ENCODE measurements at regions not wholly inside any gene's neighbourhood (a gene's known extent, or its start where the extent isn't known, plus 50 kb on each side); places are given as distances from the start of the nearest gene placed in this dataset.
A peak's percentile ranks its signal among the peaks of the same experiment; 100 is the strongest.

DNA sequence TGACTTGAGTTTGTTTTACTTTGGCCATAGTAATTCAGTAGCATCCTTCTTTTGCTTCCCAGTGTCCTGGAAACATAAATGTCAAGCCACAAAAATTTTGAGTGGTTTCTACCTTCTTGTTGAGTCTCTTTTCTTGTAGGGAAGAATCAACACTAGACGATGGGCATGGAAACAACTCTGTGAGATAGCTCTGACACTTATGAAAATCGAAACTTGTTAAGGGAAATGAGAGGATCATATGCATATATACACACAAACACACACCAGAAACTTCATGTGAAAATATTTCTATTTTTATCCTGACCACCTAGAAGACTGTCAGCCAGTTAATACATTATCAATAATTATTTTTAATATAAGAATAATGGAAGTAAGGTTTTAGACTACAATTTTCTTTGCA lies 1247.3 kb upstream of the FLRT2 start:
- Histone ChIP-seq H3K27ac (no peak overlapping the region), H3K4me1 (replicated peaks in 1 of 2) (no peaks in the 10 kb centered on the region), H3K9me3 (replicated peaks in 1 of 3) (no peaks in the 10 kb centered on the region), H3K36me3 (replicated peaks in 1 of 2) (no peaks in the 10 kb centered on the region), H3K4me3 (no peak overlapping the region), H3K27me3 (no peaks in the 10 kb centered on the region)
- DNase-seq = no peak
- intact Hi-C loops (cut with DNase I) = no loop called here
- 78 to 97% (median 83%) methylated on average over 2 of the region's 2 CpGs for WGBS, 4 donors
- TF ChIP-seq POLR2A (IDR thresholded peaks at IDR 0.05) (no peak), CTCF (IDR thresholded peaks at IDR 0.05) (no peak)

GRCh38 chr14:84288781-84289180 lies 1241.2 kb upstream of the FLRT2 start:
- 37 to 52% (median 43%) methylated on average over 2 of the region's 2 CpGs for WGBS, 4 donors

GRCh38 chr14:84298663-84299195 lies 1231.2 kb upstream of the FLRT2 start:
- no peaks in the 10 kb centered on the region for H3K36me3 ChIP-seq (replicated peaks in 1 of 2)
- intact Hi-C loops (cut with DNase I) = no loop called here
- WGBS, 4 donors = 56 to 64% (median 62%) methylated on average over 1 of the region's 1 CpG
- no peak for TF ChIP-seq CTCF (IDR thresholded peaks at IDR 0.05)
- no peak for TF ChIP-seq POLR2A (IDR thresholded peaks at IDR 0.05)
- no peak for DNase-seq
- H3K4me3 ChIP-seq = no peak overlapping the region
- no peaks in the 10 kb centered on the region for H3K27me3 ChIP-seq
- H3K4me1 ChIP-seq (replicated peaks in 1 of 2) = no peaks in the 10 kb centered on the region
- H3K9me3 ChIP-seq (replicated peaks in 1 of 3) = no peaks in the 10 kb centered on the region
- H3K27ac ChIP-seq = no peak overlapping the region

More at GRCh38 chr14:84288781-84289180, 1241.2 kb upstream of the FLRT2 start:
- H3K9me3 ChIP-seq (replicated peaks in 1 of 3) = no peaks in the 10 kb centered on the region
- no peak for DNase-seq
- no peaks in the 10 kb centered on the region for H3K4me1 ChIP-seq (replicated peaks in 1 of 2)
- H3K27me3 ChIP-seq = no peaks in the 10 kb centered on the region
- no peaks in the 10 kb centered on the region for H3K36me3 ChIP-seq (replicated peaks in 1 of 2)
- peak overlapping the region in 1 of 4 donors; percentile 4 for H3K4me3 ChIP-seq
- intact Hi-C loops (cut with DNase I) = no loop called here
- H3K27ac ChIP-seq = no peak overlapping the region
- TF ChIP-seq CTCF (IDR thresholded peaks at IDR 0.05) (peak in 4 of 6 experiments; percentile 16 to 40 (median 34)), POLR2A (IDR thresholded peaks at IDR 0.05) (no peak)

DNA sequence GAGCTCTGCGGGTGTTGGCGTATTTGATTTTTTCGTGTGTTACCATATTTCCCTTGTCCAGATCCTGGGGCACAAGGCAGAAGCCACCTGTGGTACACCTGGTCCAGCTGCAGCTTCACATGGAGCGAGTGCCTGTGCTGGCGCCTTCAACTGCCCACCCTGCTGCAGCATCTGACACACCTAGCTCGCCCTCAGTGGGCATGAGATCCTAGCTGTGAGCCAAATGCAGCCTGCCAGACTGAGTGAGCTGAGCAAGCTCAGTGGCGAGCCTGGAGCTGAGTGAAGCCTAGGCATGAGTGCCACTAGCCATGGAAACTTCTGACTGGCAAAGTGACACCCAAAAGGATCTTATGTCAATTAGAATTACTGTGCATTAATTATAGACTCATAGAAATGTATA lies 1226.8 kb upstream of the FLRT2 start:
- DNase-seq = no peak
- peaks cover 0 to 8% (median 0%) of the 10 kb centered on the region in 3 donors for H3K9me3 ChIP-seq (replicated peaks in 1 of 3)
- intact Hi-C loops (cut with DNase I) = no loop called here
- WGBS, 4 donors = 92 to 100% (median 96%) methylated on average over 4 to 7 of the region's 7 CpGs
- no peak for TF ChIP-seq POLR2A (IDR thresholded peaks at IDR 0.05)
- TF ChIP-seq CTCF (IDR thresholded peaks at IDR 0.05) = no peak
- H3K36me3 ChIP-seq (replicated peaks in 1 of 2) = no peaks in the 10 kb centered on the region
- no peak overlapping the region for H3K27ac ChIP-seq
- no peak overlapping the region for H3K4me3 ChIP-seq
- no peaks in the 10 kb centered on the region for H3K4me1 ChIP-seq (replicated peaks in 1 of 2)
- H3K27me3 ChIP-seq = no peaks in the 10 kb centered on the region
